ENCODE measurements at regions not wholly inside any gene's neighbourhood (a gene's known extent, or its start where the extent isn't known, plus 50 kb on each side); places are given as distances from the start of the nearest gene placed in this dataset.

- H3K4me1 ChIP-seq (ENCODE audit: control insufficient read depth in 1 of 2, insufficient read depth in 2 of 2, low read length in 2 of 2): no peaks in the 10 kb centered on the region
- H3K9ac ChIP-seq (ENCODE audit: low read depth in 1 of 2, low read length in 2 of 2): no peak overlapping the region
- no peak overlapping the region for H3K27ac ChIP-seq (ENCODE audit: low read depth, low read length)
- no peaks in the 10 kb centered on the region for H3K27me3 ChIP-seq (ENCODE audit: control insufficient read depth in 1 of 2, insufficient read depth in 2 of 2, low read length in 2 of 2)
- no peaks in the 10 kb centered on the region for H3K9me3 ChIP-seq (ENCODE audit: control insufficient read depth in 1 of 2, low read length in 2 of 2)
- H3K36me3 ChIP-seq (ENCODE audit: control insufficient read depth in 1 of 2, insufficient read depth in 2 of 2, low read length in 2 of 2): no peaks in the 10 kb centered on the region
- H3K4me3 ChIP-seq (ENCODE audit: low read depth in 1 of 2, low read length in 2 of 2): no peak overlapping the region
Observed at GRCh38 chr10:3339121-3339520, 166.5 kb upstream of the PITRM1 start.

- H3K27ac ChIP-seq (ENCODE audit: low read depth, low read length): no peak overlapping the region
Observed at GRCh38 chr10:3337741-3338140, 165.2 kb upstream of the PITRM1 start.

GRCh38 chr10:3336673-3337293, 164.2 kb upstream of the PITRM1 start:
- Histone ChIP-seq H3K4me3 (ENCODE audit: low read depth in 1 of 2, low read length in 2 of 2) (no peak overlapping the region), H3K9ac (ENCODE audit: low read depth in 1 of 2, low read length in 2 of 2) (no peak overlapping the region), H3K9me3 (ENCODE audit: control insufficient read depth in 1 of 2, low read length in 2 of 2) (no peaks in the 10 kb centered on the region), H3K4me1 (ENCODE audit: control insufficient read depth in 1 of 2, insufficient read depth in 2 of 2, low read length in 2 of 2) (no peaks in the 10 kb centered on the region), H3K36me3 (ENCODE audit: control insufficient read depth in 1 of 2, insufficient read depth in 2 of 2, low read length in 2 of 2) (no peaks in the 10 kb centered on the region), H3K27ac (ENCODE audit: low read depth, low read length) (no peak overlapping the region), H3K27me3 (ENCODE audit: control insufficient read depth in 1 of 2, insufficient read depth in 2 of 2, low read length in 2 of 2) (no peaks in the 10 kb centered on the region)

More at GRCh38 chr10:3337741-3338140, 165.2 kb upstream of the PITRM1 start:
- no peak overlapping the region for H3K4me3 ChIP-seq (ENCODE audit: low read depth in 1 of 2, low read length in 2 of 2)
- H3K9ac ChIP-seq (ENCODE audit: low read depth in 1 of 2, low read length in 2 of 2): no peak overlapping the region
- H3K4me1 ChIP-seq (ENCODE audit: control insufficient read depth in 1 of 2, insufficient read depth in 2 of 2, low read length in 2 of 2): no peaks in the 10 kb centered on the region
- no peaks in the 10 kb centered on the region for H3K27me3 ChIP-seq (ENCODE audit: control insufficient read depth in 1 of 2, insufficient read depth in 2 of 2, low read length in 2 of 2)
- no peaks in the 10 kb centered on the region for H3K36me3 ChIP-seq (ENCODE audit: control insufficient read depth in 1 of 2, insufficient read depth in 2 of 2, low read length in 2 of 2)
- H3K9me3 ChIP-seq (ENCODE audit: control insufficient read depth in 1 of 2, low read length in 2 of 2): no peaks in the 10 kb centered on the region

- Histone ChIP-seq H3K4me1 (ENCODE audit: control insufficient read depth in 1 of 2, insufficient read depth in 2 of 2, low read length in 2 of 2) (no peaks in the 10 kb centered on the region), H3K4me3 (ENCODE audit: low read depth in 1 of 2, low read length in 2 of 2) (no peak overlapping the region), H3K9me3 (ENCODE audit: control insufficient read depth in 1 of 2, low read length in 2 of 2) (no peaks in the 10 kb centered on the region), H3K27me3 (ENCODE audit: control insufficient read depth in 1 of 2, insufficient read depth in 2 of 2, low read length in 2 of 2) (no peaks in the 10 kb centered on the region), H3K36me3 (ENCODE audit: control insufficient read depth in 1 of 2, insufficient read depth in 2 of 2, low read length in 2 of 2) (no peaks in the 10 kb centered on the region), H3K9ac (ENCODE audit: low read depth in 1 of 2, low read length in 2 of 2) (no peak overlapping the region), H3K27ac (ENCODE audit: low read depth, low read length) (no peak overlapping the region)
Observed at GRCh38 chr10:3333426-3333825, 160.8 kb upstream of the PITRM1 start.

GRCh38 chr10:3331690-3332230, 159.2 kb upstream of the PITRM1 start:
- H3K27me3 ChIP-seq (ENCODE audit: control insufficient read depth in 1 of 2, insufficient read depth in 2 of 2, low read length in 2 of 2): no peaks in the 10 kb centered on the region
- no peak overlapping the region for H3K9ac ChIP-seq (ENCODE audit: low read depth in 1 of 2, low read length in 2 of 2)
- H3K9me3 ChIP-seq (ENCODE audit: control insufficient read depth in 1 of 2, low read length in 2 of 2): no peaks in the 10 kb centered on the region
- H3K4me1 ChIP-seq (ENCODE audit: control insufficient read depth in 1 of 2, insufficient read depth in 2 of 2, low read length in 2 of 2): no peaks in the 10 kb centered on the region
- no peaks in the 10 kb centered on the region for H3K36me3 ChIP-seq (ENCODE audit: control insufficient read depth in 1 of 2, insufficient read depth in 2 of 2, low read length in 2 of 2)
- H3K4me3 ChIP-seq (ENCODE audit: low read depth in 1 of 2, low read length in 2 of 2): no peak overlapping the region
- H3K27ac ChIP-seq (ENCODE audit: low read depth, low read length): no peak overlapping the region

- Histone ChIP-seq H3K36me3 (ENCODE audit: control insufficient read depth in 1 of 2, insufficient read depth in 2 of 2, low read length in 2 of 2) (no peaks in the 10 kb centered on the region), H3K27me3 (ENCODE audit: control insufficient read depth in 1 of 2, insufficient read depth in 2 of 2, low read length in 2 of 2) (no peaks in the 10 kb centered on the region), H3K4me1 (ENCODE audit: control insufficient read depth in 1 of 2, insufficient read depth in 2 of 2, low read length in 2 of 2) (no peaks in the 10 kb centered on the region), H3K27ac (ENCODE audit: low read depth, low read length) (no peak overlapping the region), H3K4me3 (ENCODE audit: low read depth in 1 of 2, low read length in 2 of 2) (no peak overlapping the region), H3K9ac (ENCODE audit: low read depth in 1 of 2, low read length in 2 of 2) (no peak overlapping the region), H3K9me3 (ENCODE audit: control insufficient read depth in 1 of 2, low read length in 2 of 2) (no peaks in the 10 kb centered on the region)
Observed at GRCh38 chr10:3331187-3331586, 158.6 kb upstream of the PITRM1 start.

- no peaks in the 10 kb centered on the region for H3K36me3 ChIP-seq (ENCODE audit: control insufficient read depth in 1 of 2, insufficient read depth in 2 of 2, low read length in 2 of 2)
- H3K27ac ChIP-seq (ENCODE audit: low read depth, low read length): no peak overlapping the region
- H3K4me3 ChIP-seq (ENCODE audit: low read depth in 1 of 2, low read length in 2 of 2): no peak overlapping the region
- H3K9me3 ChIP-seq (ENCODE audit: control insufficient read depth in 1 of 2, low read length in 2 of 2): no peaks in the 10 kb centered on the region
- no peaks in the 10 kb centered on the region for H3K27me3 ChIP-seq (ENCODE audit: control insufficient read depth in 1 of 2, insufficient read depth in 2 of 2, low read length in 2 of 2)
- H3K4me1 ChIP-seq (ENCODE audit: control insufficient read depth in 1 of 2, insufficient read depth in 2 of 2, low read length in 2 of 2): no peaks in the 10 kb centered on the region
- H3K9ac ChIP-seq (ENCODE audit: low read depth in 1 of 2, low read length in 2 of 2): no peak overlapping the region
Observed at GRCh38 chr10:3330663-3331062, 158.1 kb upstream of the PITRM1 start.

- no peaks in the 10 kb centered on the region for H3K36me3 ChIP-seq (ENCODE audit: control insufficient read depth in 1 of 2, insufficient read depth in 2 of 2, low read length in 2 of 2)
- no peak overlapping the region for H3K4me3 ChIP-seq (ENCODE audit: low read depth in 1 of 2, low read length in 2 of 2)
- H3K27ac ChIP-seq (ENCODE audit: low read depth, low read length): no peak overlapping the region
- no peak overlapping the region for H3K9ac ChIP-seq (ENCODE audit: low read depth in 1 of 2, low read length in 2 of 2)
- H3K9me3 ChIP-seq (ENCODE audit: control insufficient read depth in 1 of 2, low read length in 2 of 2): no peaks in the 10 kb centered on the region
- no peaks in the 10 kb centered on the region for H3K27me3 ChIP-seq (ENCODE audit: control insufficient read depth in 1 of 2, insufficient read depth in 2 of 2, low read length in 2 of 2)
- no peaks in the 10 kb centered on the region for H3K4me1 ChIP-seq (ENCODE audit: control insufficient read depth in 1 of 2, insufficient read depth in 2 of 2, low read length in 2 of 2)
Observed at GRCh38 chr10:3325954-3326750, 153.6 kb upstream of the PITRM1 start.

- Histone ChIP-seq H3K4me1 (ENCODE audit: control insufficient read depth in 1 of 2, insufficient read depth in 2 of 2, low read length in 2 of 2) (no peaks in the 10 kb centered on the region), H3K9me3 (ENCODE audit: control insufficient read depth in 1 of 2, low read length in 2 of 2) (no peaks in the 10 kb centered on the region), H3K27me3 (ENCODE audit: control insufficient read depth in 1 of 2, insufficient read depth in 2 of 2, low read length in 2 of 2) (no peaks in the 10 kb centered on the region), H3K27ac (ENCODE audit: low read depth, low read length) (no peak overlapping the region), H3K9ac (ENCODE audit: low read depth in 1 of 2, low read length in 2 of 2) (no peak overlapping the region), H3K4me3 (ENCODE audit: low read depth in 1 of 2, low read length in 2 of 2) (no peak overlapping the region), H3K36me3 (ENCODE audit: control insufficient read depth in 1 of 2, insufficient read depth in 2 of 2, low read length in 2 of 2) (no peaks in the 10 kb centered on the region)
Observed at GRCh38 chr10:3324612-3325038, 152.0 kb upstream of the PITRM1 start.

- H3K4me1 ChIP-seq (ENCODE audit: control insufficient read depth in 1 of 2, insufficient read depth in 2 of 2, low read length in 2 of 2): no peaks in the 10 kb centered on the region
- H3K9me3 ChIP-seq (ENCODE audit: control insufficient read depth in 1 of 2, low read length in 2 of 2): no peaks in the 10 kb centered on the region
- H3K9ac ChIP-seq (ENCODE audit: low read depth in 1 of 2, low read length in 2 of 2): no peak overlapping the region
- no peak overlapping the region for H3K4me3 ChIP-seq (ENCODE audit: low read depth in 1 of 2, low read length in 2 of 2)
- no peaks in the 10 kb centered on the region for H3K36me3 ChIP-seq (ENCODE audit: control insufficient read depth in 1 of 2, insufficient read depth in 2 of 2, low read length in 2 of 2)
- no peaks in the 10 kb centered on the region for H3K27me3 ChIP-seq (ENCODE audit: control insufficient read depth in 1 of 2, insufficient read depth in 2 of 2, low read length in 2 of 2)
- H3K27ac ChIP-seq (ENCODE audit: low read depth, low read length): no peak overlapping the region
Observed at GRCh38 chr10:3323865-3324498, 151.4 kb upstream of the PITRM1 start.

Data from duodenal mucosa (tissue), 2 donors.